ENCODE measurements at regions not wholly inside any gene's neighbourhood (a gene's known extent, or its start where the extent isn't known, plus 50 kb on each side); places are given as distances from the start of the nearest gene placed in this dataset.

- Histone ChIP-seq H3K4me3 (no peak overlapping the region), H3F3A (replicated peaks; ENCODE audit: low read depth) (no peaks in the 10 kb centered on the region), H3K27ac (ENCODE audit: low read depth) (peak overlapping the region; percentile 93), H3K79me2 (replicated peaks; ENCODE audit: insufficient read depth) (no peaks in the 10 kb centered on the region), H3K9me2 (ENCODE audit: insufficient read depth) (no peaks in the 10 kb centered on the region), H3K36me3 (ENCODE audit: insufficient read depth) (no peaks in the 10 kb centered on the region), H3K4me1 (ENCODE audit: insufficient read depth) (peaks cover 17% of the 10 kb centered on the region; the same call in 1 of the 2 replicates), H3K27me3 (ENCODE audit: insufficient read depth) (no peaks in the 10 kb centered on the region), H2AFZ (no peak overlapping the region), H4K20me1 (replicated peaks; ENCODE audit: insufficient read depth) (no peaks in the 10 kb centered on the region), H3K4me2 (no peak overlapping the region)
- DNase-seq (ENCODE audit: low spot score) (no peak), ATAC-seq (no peak)
- no peak overlapping the region; the same call in 1 of the 2 replicates for H3K27ac Mint-ChIP-seq
- TF ChIP-seq ETS1 (IDR thresholded peaks at IDR 0.05) (no peak), JUNB (IDR thresholded peaks at IDR 0.05; ENCODE audit: unreplicated experiment) (no peak), ZNF331 (CRISPR knock-in tag; IDR thresholded peaks at IDR 0.05; ENCODE audit: low read depth) (no peak), NANOG (IDR thresholded peaks at IDR 0.05; ENCODE audit: borderline replicate concordance) (no peak), EZH2 (IDR thresholded peaks at IDR 0.05; ENCODE audit: low read depth, unreplicated experiment) (no peak), CREB1 (CRISPR knock-in tag; IDR thresholded peaks at IDR 0.05; ENCODE audit: low read depth) (no peak), CTCF (conservative IDR thresholded peaks at IDR 0.05; ENCODE audit: low read depth in 2 of 2) (no peak), REST (IDR thresholded peaks at IDR 0.05; ENCODE audit: unreplicated experiment) (no peak), ZNF462 (CRISPR knock-in tag; IDR thresholded peaks at IDR 0.05) (no peak), STAT1 (IDR thresholded peaks at IDR 0.05; ENCODE audit: unreplicated experiment) (no peak), POLR2AphosphoS5 (IDR thresholded peaks at IDR 0.05; ENCODE audit: low read depth) (no peak)
- H3K4me3 Mint-ChIP-seq: no peak overlapping the region
- no peaks in the 10 kb centered on the region for H3K27me3 Mint-ChIP-seq (ENCODE audit: insufficient read depth, low read depth, poor library complexity)
- 0 out of 3 replicates have a peak, but pooled peaks cover 3% of the 10 kb centered on the region for H3K9me3 Mint-ChIP-seq
- H3K36me3 Mint-ChIP-seq (ENCODE audit: low read depth): no peaks in the 10 kb centered on the region
- H3K4me1 Mint-ChIP-seq: peaks cover 23% of the 10 kb centered on the region
Measured at GRCh38 chr3:94414418-94414817, 351.6 kb downstream of the NSUN3 start.

Measured in GM23338 (cell line).